IPS-18a (cell line): ENCODE measurements at regions not wholly inside any gene's neighbourhood (a gene's known extent, or its start where the extent isn't known, plus 50 kb on each side); places are given as distances from the start of the nearest gene placed in this dataset.

Source experiments
- H3K27ac ChIP-seq: one replicate; pipeline ENCODE4 v1.5.1; 2013; ENCODE audit warnings: low read length
- H3K27me3 ChIP-seq: one replicate; pipeline ENCODE4 v1.6.1; 2013; ENCODE audit warnings: mild to moderate bottlenecking, low read length; ENCODE audit not compliant: control insufficient read depth, insufficient read depth
- H3K36me3 ChIP-seq: one replicate; pipeline ENCODE4 v1.6.1; 2013; ENCODE audit warnings: low read depth, low read length; ENCODE audit not compliant: control insufficient read depth
- H3K4me1 ChIP-seq: one replicate; pipeline ENCODE4 v1.6.1; 2013; ENCODE audit warnings: low read depth, low read length; ENCODE audit not compliant: control insufficient read depth
- H3K4me3 ChIP-seq: one replicate; pipeline ENCODE4 v1.5.1; 2013; ENCODE audit warnings: low read length
- H3K9ac ChIP-seq: one replicate; pipeline ENCODE4 v1.6.1; 2013; ENCODE audit warnings: mild to moderate bottlenecking, low read length, moderate library complexity
- H3K9me3 ChIP-seq: one replicate; pipeline ENCODE4 v1.6.1; 2013; ENCODE audit warnings: low read depth, low read length; ENCODE audit not compliant: control insufficient read depth

GRCh38 chr2:145314119-145314633 is 794.3 kb upstream of the ZEB2 start:
- Histone ChIP-seq H3K4me1 (no peaks in the 10 kb centered on the region), H3K4me3 (no peak overlapping the region), H3K9ac (no peak overlapping the region), H3K27ac (no peak overlapping the region), H3K36me3 (no peaks in the 10 kb centered on the region), H3K27me3 (no peaks in the 10 kb centered on the region), H3K9me3 (no peaks in the 10 kb centered on the region)

GRCh38 chr2:145305889-145306288 is 786.0 kb upstream of the ZEB2 start:
- Histone ChIP-seq H3K36me3 (no peaks in the 10 kb centered on the region), H3K9me3 (no peaks in the 10 kb centered on the region), H3K27me3 (no peaks in the 10 kb centered on the region)

GRCh38 chr2:145304501-145304900 is 784.6 kb upstream of the ZEB2 start:
- Histone ChIP-seq H3K4me3 (no peak overlapping the region), H3K27ac (no peak overlapping the region), H3K4me1 (no peaks in the 10 kb centered on the region), H3K36me3 (no peaks in the 10 kb centered on the region), H3K9ac (no peak overlapping the region), H3K9me3 (no peaks in the 10 kb centered on the region), H3K27me3 (no peaks in the 10 kb centered on the region)

More at GRCh38 chr2:145305889-145306288, 786.0 kb upstream of the ZEB2 start:
- H3K9ac ChIP-seq, result no peak overlapping the region
- no peak overlapping the region for H3K27ac ChIP-seq
- H3K4me3 ChIP-seq, result no peak overlapping the region
- no peaks in the 10 kb centered on the region for H3K4me1 ChIP-seq

GRCh38 chr2:145303536-145303935 is 783.6 kb upstream of the ZEB2 start:
- Histone ChIP-seq H3K4me1 (no peaks in the 10 kb centered on the region), H3K27ac (no peak overlapping the region), H3K9me3 (no peaks in the 10 kb centered on the region), H3K9ac (no peak overlapping the region), H3K36me3 (no peaks in the 10 kb centered on the region), H3K27me3 (no peaks in the 10 kb centered on the region), H3K4me3 (no peak overlapping the region)

GRCh38 chr2:145302886-145303285 is 783.0 kb upstream of the ZEB2 start:
- Histone ChIP-seq H3K9me3 (no peaks in the 10 kb centered on the region), H3K4me1 (no peaks in the 10 kb centered on the region), H3K4me3 (no peak overlapping the region), H3K27me3 (no peaks in the 10 kb centered on the region), H3K9ac (no peak overlapping the region), H3K36me3 (no peaks in the 10 kb centered on the region), H3K27ac (no peak overlapping the region)

GRCh38 chr2:145302451-145302850 is 782.5 kb upstream of the ZEB2 start:
- Histone ChIP-seq H3K27me3 (no peaks in the 10 kb centered on the region), H3K27ac (no peak overlapping the region), H3K9me3 (no peaks in the 10 kb centered on the region), H3K4me1 (no peaks in the 10 kb centered on the region), H3K4me3 (no peak overlapping the region), H3K36me3 (no peaks in the 10 kb centered on the region), H3K9ac (no peak overlapping the region)

- no peaks in the 10 kb centered on the region for H3K4me1 ChIP-seq
- H3K27ac ChIP-seq, result no peak overlapping the region
- no peak overlapping the region for H3K4me3 ChIP-seq
- H3K9me3 ChIP-seq, result no peaks in the 10 kb centered on the region
- H3K36me3 ChIP-seq, result no peaks in the 10 kb centered on the region
- no peak overlapping the region for H3K9ac ChIP-seq
- no peaks in the 10 kb centered on the region for H3K27me3 ChIP-seq
Measured at GRCh38 chr2:145299368-145299767, 779.4 kb upstream of the ZEB2 start.

- Histone ChIP-seq H3K27ac (no peak overlapping the region), H3K36me3 (no peaks in the 10 kb centered on the region), H3K9ac (no peak overlapping the region)
Measured at GRCh38 chr2:145292166-145292565, 772.2 kb upstream of the ZEB2 start.

GRCh38 chr2:145290986-145291385 is 771.1 kb upstream of the ZEB2 start:
- H3K4me3 ChIP-seq, result no peak overlapping the region
- no peaks in the 10 kb centered on the region for H3K9me3 ChIP-seq
- no peak overlapping the region for H3K9ac ChIP-seq
- H3K27ac ChIP-seq, result no peak overlapping the region
- no peaks in the 10 kb centered on the region for H3K36me3 ChIP-seq
- H3K4me1 ChIP-seq, result no peaks in the 10 kb centered on the region
- no peaks in the 10 kb centered on the region for H3K27me3 ChIP-seq

More at GRCh38 chr2:145292166-145292565, 772.2 kb upstream of the ZEB2 start:
- H3K4me3 ChIP-seq, result no peak overlapping the region
- H3K4me1 ChIP-seq, result no peaks in the 10 kb centered on the region
- no peaks in the 10 kb centered on the region for H3K27me3 ChIP-seq
- no peaks in the 10 kb centered on the region for H3K9me3 ChIP-seq

- Histone ChIP-seq H3K27ac (no peak overlapping the region), H3K9ac (no peak overlapping the region), H3K9me3 (no peaks in the 10 kb centered on the region), H3K4me1 (no peaks in the 10 kb centered on the region), H3K4me3 (no peak overlapping the region), H3K27me3 (no peaks in the 10 kb centered on the region), H3K36me3 (no peaks in the 10 kb centered on the region)
Measured at GRCh38 chr2:145289946-145290345, 770.0 kb upstream of the ZEB2 start.

GRCh38 chr2:145288650-145289496 is 769.0 kb upstream of the ZEB2 start:
- Histone ChIP-seq H3K27me3 (no peaks in the 10 kb centered on the region), H3K4me3 (no peak overlapping the region), H3K4me1 (no peaks in the 10 kb centered on the region), H3K36me3 (no peaks in the 10 kb centered on the region), H3K9me3 (no peaks in the 10 kb centered on the region), H3K27ac (no peak overlapping the region), H3K9ac (no peak overlapping the region)

GRCh38 chr2:145287736-145288135 is 767.8 kb upstream of the ZEB2 start:
- no peaks in the 10 kb centered on the region for H3K4me1 ChIP-seq
- H3K9ac ChIP-seq, result no peak overlapping the region
- H3K4me3 ChIP-seq, result no peak overlapping the region
- H3K36me3 ChIP-seq, result no peaks in the 10 kb centered on the region
- no peak overlapping the region for H3K27ac ChIP-seq
- H3K9me3 ChIP-seq, result no peaks in the 10 kb centered on the region
- H3K27me3 ChIP-seq, result no peaks in the 10 kb centered on the region
